ENCODE measurements at regions not wholly inside any gene's neighbourhood (a gene's known extent, or its start where the extent isn't known, plus 50 kb on each side); places are given as distances from the start of the nearest gene placed in this dataset.

DNA sequence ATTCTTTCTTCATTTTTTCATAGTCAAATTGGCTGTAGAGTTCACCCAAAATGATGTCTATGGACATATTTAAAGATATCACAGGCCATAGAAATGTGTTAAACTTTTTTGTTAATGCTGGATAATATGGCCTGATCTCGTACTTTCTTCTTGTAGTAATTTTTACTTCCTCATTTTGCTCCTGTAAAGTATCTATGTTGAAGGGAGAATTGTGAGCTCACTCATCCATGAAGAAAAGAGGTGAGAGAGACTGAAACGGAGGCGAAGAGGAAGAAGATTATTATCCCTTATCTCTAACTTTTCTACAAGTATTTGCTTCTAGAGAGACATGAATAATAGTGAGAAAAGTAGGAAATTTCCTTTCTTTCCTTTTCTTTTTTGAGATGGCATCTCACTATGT is 613.8 kb upstream of the TBL1XR1 start:
- no peaks in the 10 kb centered on the region for H3K27me3 ChIP-seq (ENCODE audit: insufficient read depth, low read length)
- no peaks in the 10 kb centered on the region for H3K36me3 ChIP-seq (ENCODE audit: insufficient read depth, low read length)
- no peak for DNase-seq (ENCODE audit: insufficient read length, low spot score, missing footprints)
- no peak overlapping the region for H3K27ac ChIP-seq (ENCODE audit: low read depth, low read length)
- no peak overlapping the region for H3K4me2 ChIP-seq (ENCODE audit: insufficient read depth, low read length)
- H3K9me3 ChIP-seq (ENCODE audit: low read depth, low read length): no peaks in the 10 kb centered on the region
- peaks cover 3% of the 10 kb centered on the region for H3K4me1 ChIP-seq (ENCODE audit: insufficient read depth, low read length)
- H4K20me1 ChIP-seq (ENCODE audit: insufficient read depth, low read length): no peaks in the 10 kb centered on the region
- no peaks in the 10 kb centered on the region for H3K79me2 ChIP-seq (ENCODE audit: insufficient read depth, low read length)
- TF ChIP-seq, protein P1, sequence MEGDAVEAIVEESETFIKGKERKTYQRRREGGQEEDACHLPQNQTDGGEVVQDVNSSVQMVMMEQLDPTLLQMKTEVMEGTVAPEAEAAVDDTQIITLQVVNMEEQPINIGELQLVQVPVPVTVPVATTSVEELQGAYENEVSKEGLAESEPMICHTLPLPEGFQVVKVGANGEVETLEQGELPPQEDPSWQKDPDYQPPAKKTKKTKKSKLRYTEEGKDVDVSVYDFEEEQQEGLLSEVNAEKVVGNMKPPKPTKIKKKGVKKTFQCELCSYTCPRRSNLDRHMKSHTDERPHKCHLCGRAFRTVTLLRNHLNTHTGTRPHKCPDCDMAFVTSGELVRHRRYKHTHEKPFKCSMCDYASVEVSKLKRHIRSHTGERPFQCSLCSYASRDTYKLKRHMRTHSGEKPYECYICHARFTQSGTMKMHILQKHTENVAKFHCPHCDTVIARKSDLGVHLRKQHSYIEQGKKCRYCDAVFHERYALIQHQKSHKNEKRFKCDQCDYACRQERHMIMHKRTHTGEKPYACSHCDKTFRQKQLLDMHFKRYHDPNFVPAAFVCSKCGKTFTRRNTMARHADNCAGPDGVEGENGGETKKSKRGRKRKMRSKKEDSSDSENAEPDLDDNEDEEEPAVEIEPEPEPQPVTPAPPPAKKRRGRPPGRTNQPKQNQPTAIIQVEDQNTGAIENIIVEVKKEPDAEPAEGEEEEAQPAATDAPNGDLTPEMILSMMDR (IDR thresholded peaks at IDR 0.05; ENCODE audit: extremely low read depth, low read depth, low read length): no peak
- H2AFZ ChIP-seq (ENCODE audit: low read length): no peak overlapping the region
- H3K4me3 ChIP-seq (ENCODE audit: insufficient read depth, low read length): no peak overlapping the region

DNA sequence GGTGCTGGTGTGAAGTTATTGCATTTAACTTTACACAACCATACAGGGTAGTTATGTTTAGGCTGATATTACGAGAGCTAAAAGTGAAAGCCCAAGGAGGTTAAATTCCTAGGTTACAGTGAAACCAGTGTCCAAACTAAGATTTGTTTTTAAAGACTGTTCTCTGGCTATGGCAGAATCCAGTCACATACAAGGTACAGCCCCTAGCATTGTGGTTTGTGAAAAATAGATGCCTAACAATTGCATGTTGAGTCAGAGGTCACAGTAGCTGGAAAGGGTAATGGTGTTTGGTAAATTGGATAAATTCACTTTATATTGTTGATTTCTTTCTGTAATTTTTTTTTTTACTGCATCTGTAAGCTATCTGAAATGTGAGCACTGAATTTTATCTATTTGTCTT is 614.6 kb upstream of the TBL1XR1 start:
- no peak for DNase-seq (ENCODE audit: insufficient read length, low spot score, missing footprints)

DNA sequence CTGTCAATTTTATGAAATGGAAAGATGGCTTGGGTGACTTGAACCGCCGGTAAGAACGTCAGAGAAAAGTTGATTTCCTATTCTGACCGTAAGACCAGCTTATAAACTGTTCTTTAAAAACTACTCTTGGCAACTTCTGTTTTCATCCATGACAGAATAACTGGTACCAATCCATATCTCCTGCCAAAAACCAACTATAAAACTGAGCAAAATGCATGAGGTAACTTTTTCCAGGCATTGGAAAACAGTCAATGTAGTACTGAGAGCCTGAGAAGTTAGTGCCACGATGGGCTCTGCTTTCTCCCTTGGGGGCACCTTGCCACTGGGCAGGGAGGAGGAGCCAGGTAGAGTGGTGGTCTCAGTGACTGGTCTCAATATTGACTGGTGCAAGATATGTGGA is 615.2 kb upstream of the TBL1XR1 start:
- H3K4me3 ChIP-seq (ENCODE audit: insufficient read depth, low read length): no peak overlapping the region
- no peak overlapping the region for H2AFZ ChIP-seq (ENCODE audit: low read length)
- H3K9me3 ChIP-seq (ENCODE audit: low read depth, low read length): no peaks in the 10 kb centered on the region
- H3K4me1 ChIP-seq (ENCODE audit: insufficient read depth, low read length): peaks cover 12% of the 10 kb centered on the region
- no peaks in the 10 kb centered on the region for H3K36me3 ChIP-seq (ENCODE audit: insufficient read depth, low read length)
- no peak overlapping the region for H3K4me2 ChIP-seq (ENCODE audit: insufficient read depth, low read length)
- H3K27me3 ChIP-seq (ENCODE audit: insufficient read depth, low read length): no peaks in the 10 kb centered on the region
- no peak for DNase-seq (ENCODE audit: insufficient read length, low spot score, missing footprints)
- no peak overlapping the region for H3K27ac ChIP-seq (ENCODE audit: low read depth, low read length)
- no peaks in the 10 kb centered on the region for H3K79me2 ChIP-seq (ENCODE audit: insufficient read depth, low read length)
- H4K20me1 ChIP-seq (ENCODE audit: insufficient read depth, low read length): no peaks in the 10 kb centered on the region
- TF ChIP-seq, protein P1 (IDR thresholded peaks at IDR 0.05; ENCODE audit: extremely low read depth, low read depth, low read length): no peak

More for the DNA sequence above, 614.6 kb upstream of the TBL1XR1 start:
- Histone ChIP-seq H3K36me3 (ENCODE audit: insufficient read depth, low read length) (no peaks in the 10 kb centered on the region), H2AFZ (ENCODE audit: low read length) (no peak overlapping the region), H3K4me2 (ENCODE audit: insufficient read depth, low read length) (no peak overlapping the region), H3K4me1 (ENCODE audit: insufficient read depth, low read length) (peaks cover 11% of the 10 kb centered on the region), H4K20me1 (ENCODE audit: insufficient read depth, low read length) (no peaks in the 10 kb centered on the region), H3K4me3 (ENCODE audit: insufficient read depth, low read length) (no peak overlapping the region), H3K79me2 (ENCODE audit: insufficient read depth, low read length) (no peaks in the 10 kb centered on the region), H3K27ac (ENCODE audit: low read depth, low read length) (no peak overlapping the region), H3K27me3 (ENCODE audit: insufficient read depth, low read length) (no peaks in the 10 kb centered on the region), H3K9me3 (ENCODE audit: low read depth, low read length) (no peaks in the 10 kb centered on the region)
- TF ChIP-seq, protein P1 (IDR thresholded peaks at IDR 0.05; ENCODE audit: extremely low read depth, low read depth, low read length): no peak

GRCh38 chr3:177813322-177813721 is 616.0 kb upstream of the TBL1XR1 start:
- no peaks in the 10 kb centered on the region for H3K27me3 ChIP-seq (ENCODE audit: insufficient read depth, low read length)
- H3K36me3 ChIP-seq (ENCODE audit: insufficient read depth, low read length): no peaks in the 10 kb centered on the region
- no peak overlapping the region for H3K27ac ChIP-seq (ENCODE audit: low read depth, low read length)
- no peak overlapping the region for H3K4me3 ChIP-seq (ENCODE audit: insufficient read depth, low read length)
- no peaks in the 10 kb centered on the region for H4K20me1 ChIP-seq (ENCODE audit: insufficient read depth, low read length)
- TF ChIP-seq, protein P1 (IDR thresholded peaks at IDR 0.05; ENCODE audit: extremely low read depth, low read depth, low read length): no peak
- H3K4me1 ChIP-seq (ENCODE audit: insufficient read depth, low read length): peaks cover 12% of the 10 kb centered on the region
- H3K79me2 ChIP-seq (ENCODE audit: insufficient read depth, low read length): no peaks in the 10 kb centered on the region
- no peak overlapping the region for H3K4me2 ChIP-seq (ENCODE audit: insufficient read depth, low read length)
- no peak overlapping the region for H2AFZ ChIP-seq (ENCODE audit: low read length)
- no peaks in the 10 kb centered on the region for H3K9me3 ChIP-seq (ENCODE audit: low read depth, low read length)
- DNase-seq (ENCODE audit: insufficient read length, low spot score, missing footprints): no peak

Data from osteoblast (primary cell).